Caco-2 (cell line): ENCODE measurements at regions not wholly inside any gene's neighbourhood (a gene's known extent, or its start where the extent isn't known, plus 50 kb on each side); places are given as distances from the start of the nearest gene placed in this dataset.

ENCODE experiments used
- BruUV-seq: library from RNA; stranded (reverse); fragments of 400-500 nt; replicated peaks from 2 replicates; lab custom pipeline; 2021; lab: Mats Ljungman, UMichigan
- CTCF ChIA-PET: fragments of 300-600 bp; sonication (Branson Sonifier 250); formaldehyde crosslinking; loops from one replicate; lab custom pipeline; 2022; ENCODE audit warnings: antibody characterized with exemption; lab: Charles Lee
- POLR2A ChIA-PET: fragments of 300-600 bp; sonication (Branson Sonifier 250); formaldehyde crosslinking; loops from one replicate; lab custom pipeline; 2022; ENCODE audit warnings: antibody characterized with exemption; lab: Charles Lee
- DNase-seq, 2 experiments: peaks; one replicate each; pipeline versions ENCODE4 v3.0.0 to v3.0.0-alpha.2; 2020 to 2022
- H3K27me3 ChIP-seq: replicated peaks from 2 replicates; pipeline ENCODE4 v1.6.0; 2011; ENCODE audit warnings: low read length; ENCODE audit not compliant: control insufficient read depth, insufficient read depth
- H3K36me3 ChIP-seq: 2 replicates; pipeline ENCODE4 v1.5.1; 2011; ENCODE audit warnings: low read length; ENCODE audit not compliant: control insufficient read depth, insufficient read depth
- H3K4me1 ChIP-seq: fragments of 250-450 bp; sonication (Bioruptor Pico); 2 replicates; pipeline ENCODE4 v1.5.1; 2020; ENCODE audit warnings: mild to moderate bottlenecking
- H3K4me3 ChIP-seq: 2 replicates; pipeline ENCODE4 v1.5.1; 2011; ENCODE audit warnings: low read depth, mild to moderate bottlenecking, control low read depth, low read length
- H3K9me3 ChIP-seq: fragments of 250-450 bp; sonication (Bioruptor Pico); 2 replicates; pipeline ENCODE4 v1.5.1; 2020; ENCODE audit warnings: mild to moderate bottlenecking, moderate library complexity
- H3K27ac Mint-ChIP-seq: one replicate; pipeline ENCODE4 v1.8.0; 2022; ENCODE audit warnings: mixed read lengths; ENCODE audit not compliant: unreplicated experiment
- H3K27me3 Mint-ChIP-seq: one replicate; pipeline ENCODE4 v1.8.0; 2022; ENCODE audit warnings: mixed read lengths; ENCODE audit not compliant: insufficient read depth, unreplicated experiment
- H3K36me3 Mint-ChIP-seq: one replicate; pipeline ENCODE4 v1.8.0; 2022; ENCODE audit warnings: mild to moderate bottlenecking, mixed read lengths; ENCODE audit not compliant: insufficient read depth, unreplicated experiment
- H3K4me1 Mint-ChIP-seq: one replicate; pipeline ENCODE4 v1.8.0; 2022; ENCODE audit warnings: low read depth, mixed read lengths; ENCODE audit not compliant: unreplicated experiment
- H3K4me3 Mint-ChIP-seq: one replicate; pipeline ENCODE4 v1.8.0; 2022; ENCODE audit warnings: mild to moderate bottlenecking, moderate library complexity, mixed read lengths; ENCODE audit not compliant: unreplicated experiment
- H3K9me3 Mint-ChIP-seq: one replicate; pipeline ENCODE4 v1.8.0; 2022; ENCODE audit warnings: mixed read lengths; ENCODE audit not compliant: unreplicated experiment
- intact Hi-C: fragments of 100-400 bp; cut with micrococcal nuclease; formaldehyde crosslinking; loops from one replicate; pipeline ENCODE4 v1.10.0; 2022; ENCODE audit not compliant: unreplicated experiment
- TF ChIP-seq, protein P1 (sequence below), 2 experiments: fragments of 200-600 bp in 1 of 2; IDR thresholded peaks; 1 replicate in 1 of 2; 2 replicates in 1 of 2; pipeline versions ENCODE4 v1.5.1 to v1.8.0; 2011 to 2022; ENCODE audit warnings: antibody characterized with exemption in 1 of 2, control low read depth in 1 of 2, inconsistent platforms in 1 of 2, low read depth in 1 of 2, low read length in 1 of 2, mild to moderate bottlenecking in 1 of 2, moderate library complexity in 1 of 2; ENCODE audit not compliant: insufficient read depth in 1 of 2, severe bottlenecking in 1 of 2, unreplicated experiment in 1 of 2

DNA sequence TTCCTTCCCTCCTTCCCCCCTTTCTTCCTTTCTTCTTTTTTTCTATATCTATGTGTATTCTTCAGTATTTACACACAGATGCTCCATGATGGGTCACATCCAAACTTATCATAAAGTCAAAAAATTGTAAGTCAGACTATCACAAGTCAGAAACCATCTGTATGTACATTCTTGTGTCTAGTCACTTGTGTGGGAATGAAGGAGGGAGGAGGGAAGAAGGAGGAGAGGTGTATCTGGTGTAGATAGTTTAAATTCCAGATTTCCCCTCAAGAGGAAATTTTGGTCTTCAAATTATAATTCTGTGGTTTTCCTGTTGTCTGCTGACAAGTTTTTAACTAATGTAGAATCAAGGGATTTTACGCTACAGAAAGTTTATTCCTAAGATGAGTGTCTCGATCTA, 287.2 kb downstream of the ETV1 start:
- Histone ChIP-seq H3K9me3 (no peaks in the 10 kb centered on the region), H3K27me3 (no peaks in the 10 kb centered on the region), H3K4me1 (peaks cover 6% of the 10 kb centered on the region), H3K4me3 (no peak overlapping the region), H3K36me3 (no peaks in the 10 kb centered on the region)
- DNase-seq: no peak
- Mint-ChIP-seq H3K9me3 (peaks cover 9% of the 10 kb centered on the region), H3K4me3 (no peak overlapping the region), H3K27ac (no peak overlapping the region), H3K4me1 (peaks cover 6% of the 10 kb centered on the region), H3K27me3 (no peaks in the 10 kb centered on the region), H3K36me3 (no peaks in the 10 kb centered on the region)
- BruUV-seq: no TSS peak
- intact Hi-C loops: no loop called here
- TF ChIP-seq, protein P1, sequence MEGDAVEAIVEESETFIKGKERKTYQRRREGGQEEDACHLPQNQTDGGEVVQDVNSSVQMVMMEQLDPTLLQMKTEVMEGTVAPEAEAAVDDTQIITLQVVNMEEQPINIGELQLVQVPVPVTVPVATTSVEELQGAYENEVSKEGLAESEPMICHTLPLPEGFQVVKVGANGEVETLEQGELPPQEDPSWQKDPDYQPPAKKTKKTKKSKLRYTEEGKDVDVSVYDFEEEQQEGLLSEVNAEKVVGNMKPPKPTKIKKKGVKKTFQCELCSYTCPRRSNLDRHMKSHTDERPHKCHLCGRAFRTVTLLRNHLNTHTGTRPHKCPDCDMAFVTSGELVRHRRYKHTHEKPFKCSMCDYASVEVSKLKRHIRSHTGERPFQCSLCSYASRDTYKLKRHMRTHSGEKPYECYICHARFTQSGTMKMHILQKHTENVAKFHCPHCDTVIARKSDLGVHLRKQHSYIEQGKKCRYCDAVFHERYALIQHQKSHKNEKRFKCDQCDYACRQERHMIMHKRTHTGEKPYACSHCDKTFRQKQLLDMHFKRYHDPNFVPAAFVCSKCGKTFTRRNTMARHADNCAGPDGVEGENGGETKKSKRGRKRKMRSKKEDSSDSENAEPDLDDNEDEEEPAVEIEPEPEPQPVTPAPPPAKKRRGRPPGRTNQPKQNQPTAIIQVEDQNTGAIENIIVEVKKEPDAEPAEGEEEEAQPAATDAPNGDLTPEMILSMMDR (IDR thresholded peaks at IDR 0.05; ENCODE audit: insufficient read depth in 1 of 2, low read depth in 1 of 2, low read length in 1 of 2, severe bottlenecking in 1 of 2, unreplicated experiment in 1 of 2): no peak
- ChIA-PET POLR2A (no interaction called here), CTCF (no interaction called here)

DNA sequence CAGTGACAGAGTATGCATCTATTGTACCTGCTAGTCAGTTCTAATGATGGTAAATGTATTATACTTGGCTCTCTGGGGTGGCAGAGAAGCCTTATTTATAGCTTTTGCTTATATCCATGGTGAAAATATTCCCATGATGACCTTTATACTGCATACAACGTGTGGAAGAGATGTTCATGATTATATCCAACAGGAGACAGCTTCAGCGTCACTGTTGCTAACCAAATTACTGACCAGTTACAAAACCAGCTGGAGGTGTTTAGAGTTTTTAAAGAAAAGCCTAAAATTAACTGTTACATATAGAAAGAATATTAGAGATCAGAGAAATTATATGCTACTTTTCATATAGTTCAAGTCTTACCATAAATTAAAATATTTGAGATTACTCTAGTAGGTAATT, 280.8 kb downstream of the ETV1 start:
- no peaks in the 10 kb centered on the region for H3K4me1 ChIP-seq
- intact Hi-C loops: no loop called here
- H3K4me1 Mint-ChIP-seq: no peaks in the 10 kb centered on the region
- no peak overlapping the region for H3K27ac Mint-ChIP-seq
- no peak overlapping the region for H3K4me3 Mint-ChIP-seq
- TF ChIP-seq, protein P1 (IDR thresholded peaks at IDR 0.05; ENCODE audit: insufficient read depth in 1 of 2, low read depth in 1 of 2, low read length in 1 of 2, severe bottlenecking in 1 of 2, unreplicated experiment in 1 of 2): no peak
- no peaks in the 10 kb centered on the region for H3K36me3 ChIP-seq
- no peak for DNase-seq
- no peaks in the 10 kb centered on the region for H3K27me3 Mint-ChIP-seq
- no TSS peak for BruUV-seq
- H3K9me3 ChIP-seq: no peaks in the 10 kb centered on the region
- no peaks in the 10 kb centered on the region for H3K27me3 ChIP-seq
- ChIA-PET POLR2A (no interaction called here), CTCF (interaction anchor here (0.6 kb wide), 1 partner anchor 97 kb away, joined by 3 read pairs; no protein-coding TSS in a partner anchor)
- peaks cover 5% of the 10 kb centered on the region for H3K36me3 Mint-ChIP-seq
- H3K9me3 Mint-ChIP-seq: peaks cover 10% of the 10 kb centered on the region
- H3K4me3 ChIP-seq: no peak overlapping the region

DNA sequence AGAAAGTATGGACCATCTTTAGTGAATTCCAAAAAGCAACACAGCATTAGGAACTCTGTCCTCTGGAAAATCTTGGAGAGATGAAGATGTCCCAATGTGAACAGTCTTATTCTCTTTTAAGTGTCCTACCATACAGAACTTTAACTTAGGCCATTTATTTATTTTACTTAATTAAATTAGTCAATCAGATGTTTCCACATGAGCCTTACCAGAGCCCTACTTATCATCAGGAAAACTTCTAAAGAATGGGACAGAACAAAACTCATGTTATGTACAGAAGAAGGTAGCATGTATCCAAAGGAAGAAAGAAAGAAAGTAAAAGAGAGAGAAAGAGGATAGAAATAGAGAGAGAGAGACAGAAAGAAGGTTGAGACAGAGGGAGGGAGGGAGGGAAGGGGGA, 276.4 kb downstream of the ETV1 start:
- intact Hi-C loops: no loop called here
- Histone ChIP-seq H3K27me3 (no peaks in the 10 kb centered on the region), H3K9me3 (peaks cover 10% of the 10 kb centered on the region; the same call in 1 of the 2 replicates), H3K4me1 (no peaks in the 10 kb centered on the region), H3K4me3 (no peak overlapping the region), H3K36me3 (no peaks in the 10 kb centered on the region)
- TF ChIP-seq, protein P1 (IDR thresholded peaks at IDR 0.05; ENCODE audit: insufficient read depth in 1 of 2, low read depth in 1 of 2, low read length in 1 of 2, severe bottlenecking in 1 of 2, unreplicated experiment in 1 of 2): no peak
- peaks cover 10% of the 10 kb centered on the region for H3K36me3 Mint-ChIP-seq
- BruUV-seq: no TSS peak
- ChIA-PET CTCF (no interaction called here), POLR2A (no interaction called here)
- DNase-seq: no peak
- H3K9me3 Mint-ChIP-seq: peaks cover 37% of the 10 kb centered on the region
- no peak overlapping the region for H3K27ac Mint-ChIP-seq
- H3K27me3 Mint-ChIP-seq: no peaks in the 10 kb centered on the region
- H3K4me3 Mint-ChIP-seq: no peak overlapping the region
- peaks cover 4% of the 10 kb centered on the region for H3K4me1 Mint-ChIP-seq
